LHCN-M2 (cell line): ENCODE measurements at regions not wholly inside any gene's neighbourhood (a gene's known extent, or its start where the extent isn't known, plus 50 kb on each side); places are given as distances from the start of the nearest gene placed in this dataset.

Experiments used
- DNase-seq: peaks from one replicate; pipeline ENCODE4 v3.0.0-alpha.2; 2012; ENCODE audit warnings: low read depth

DNA sequence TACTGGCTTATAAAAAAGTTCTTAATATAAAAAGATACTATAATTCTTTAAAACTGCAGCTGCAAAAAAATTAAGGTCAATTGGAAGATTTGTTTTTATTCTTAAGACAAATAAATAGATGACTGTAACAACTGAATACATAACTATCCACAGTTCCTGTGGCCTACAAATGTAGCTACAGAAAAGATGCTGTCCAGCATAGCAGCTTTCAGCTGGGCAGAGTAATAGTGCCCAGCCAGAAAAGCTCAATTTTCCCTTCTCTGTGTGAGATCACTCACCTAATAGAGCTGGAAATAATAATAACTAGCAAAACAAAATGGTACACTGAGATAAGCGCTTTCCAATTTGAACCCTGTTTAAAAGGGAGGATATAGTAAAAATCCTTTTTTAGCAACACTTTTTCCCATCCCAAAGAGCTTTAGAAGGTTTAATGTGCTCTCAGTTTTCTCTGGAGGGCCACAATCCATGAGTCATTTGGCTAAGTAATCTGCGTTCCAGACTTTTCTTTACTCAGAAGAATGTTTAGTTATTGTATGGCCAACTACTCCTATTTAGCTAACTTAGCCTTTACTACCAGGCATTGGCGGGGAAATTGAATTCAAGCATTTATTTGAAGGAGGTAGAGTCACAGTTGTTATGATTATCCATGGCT is 158.1 kb upstream of the SLC39A10 start:
- peak; percentile 36 for DNase-seq

DNA sequence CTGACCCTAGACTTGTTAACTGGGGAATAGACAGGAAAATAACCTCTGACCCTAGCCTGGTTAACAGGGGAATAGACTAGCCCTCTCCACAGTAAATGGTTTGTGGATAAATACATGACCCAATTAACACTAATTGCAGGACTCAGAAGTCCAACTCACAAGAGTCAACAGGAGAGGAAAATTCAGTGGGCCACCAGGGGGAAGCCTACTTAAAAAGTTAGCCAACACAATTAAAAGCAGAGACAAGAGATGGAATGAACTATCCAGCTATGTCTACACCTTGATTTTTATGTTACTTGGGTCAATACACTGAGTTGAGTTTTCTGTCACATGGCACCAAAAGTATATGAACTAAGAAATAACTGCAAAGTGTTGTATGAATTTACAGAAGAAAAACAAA is 158.8 kb upstream of the SLC39A10 start:
- peak; percentile 30 for DNase-seq

DNA sequence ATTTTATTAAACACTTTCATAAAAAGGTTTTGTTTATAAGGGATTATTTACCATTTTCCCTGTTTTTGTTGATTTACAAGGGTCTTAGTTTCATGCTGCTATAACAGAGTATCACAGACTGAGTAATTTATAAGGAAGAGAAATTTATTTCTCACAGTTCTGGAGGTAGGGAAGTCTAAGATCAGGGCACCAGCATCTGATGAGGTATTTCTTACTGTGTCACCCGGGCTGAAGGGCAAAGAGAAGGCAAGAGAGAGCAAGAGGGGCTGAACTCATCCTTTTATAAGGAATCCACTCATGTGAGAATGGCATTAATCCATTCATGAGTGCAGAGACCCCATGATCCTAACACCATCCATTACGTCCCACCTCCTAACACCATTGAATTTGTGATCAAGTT is 160.0 kb upstream of the SLC39A10 start:
- no peak for DNase-seq

DNA sequence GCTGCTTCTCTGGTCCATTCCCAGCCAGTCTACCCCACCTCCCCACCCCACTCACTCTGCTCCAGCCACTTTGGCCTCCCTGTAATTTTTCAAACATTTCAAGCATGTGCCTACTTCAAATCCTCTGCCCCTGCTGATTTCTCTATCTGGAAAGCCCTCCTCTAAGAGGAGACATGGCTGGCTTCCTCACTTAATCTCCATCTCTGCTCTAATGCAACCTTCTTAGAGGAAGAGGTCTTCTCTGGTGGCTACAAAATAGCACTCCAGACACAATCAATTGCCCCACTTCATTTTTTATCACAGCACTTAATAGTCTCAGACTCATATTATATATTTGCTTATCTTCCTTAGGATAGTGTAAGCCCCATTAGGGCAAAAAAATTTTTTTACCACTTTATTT is 161.1 kb upstream of the SLC39A10 start:
- no peak for DNase-seq

DNA sequence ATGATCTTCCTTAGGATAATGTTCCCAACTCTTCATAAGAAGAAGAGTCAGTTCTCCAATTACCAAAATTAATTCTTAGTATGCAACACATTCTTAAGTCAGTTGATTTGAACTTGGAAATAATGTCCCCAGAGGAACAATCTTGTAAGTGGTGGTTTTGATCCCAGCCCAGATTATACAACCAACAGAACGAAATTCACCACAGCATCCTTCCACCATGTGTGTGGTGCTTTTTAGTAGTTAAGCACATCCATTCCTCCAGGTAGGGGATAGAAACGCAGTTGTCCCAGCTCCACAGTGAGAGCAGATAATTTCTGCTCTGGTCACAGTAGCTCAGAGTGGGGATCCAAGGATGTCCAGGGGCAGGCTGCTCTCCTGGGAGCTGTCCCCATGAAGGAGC is 161.7 kb upstream of the SLC39A10 start:
- DNase-seq: no peak

DNA sequence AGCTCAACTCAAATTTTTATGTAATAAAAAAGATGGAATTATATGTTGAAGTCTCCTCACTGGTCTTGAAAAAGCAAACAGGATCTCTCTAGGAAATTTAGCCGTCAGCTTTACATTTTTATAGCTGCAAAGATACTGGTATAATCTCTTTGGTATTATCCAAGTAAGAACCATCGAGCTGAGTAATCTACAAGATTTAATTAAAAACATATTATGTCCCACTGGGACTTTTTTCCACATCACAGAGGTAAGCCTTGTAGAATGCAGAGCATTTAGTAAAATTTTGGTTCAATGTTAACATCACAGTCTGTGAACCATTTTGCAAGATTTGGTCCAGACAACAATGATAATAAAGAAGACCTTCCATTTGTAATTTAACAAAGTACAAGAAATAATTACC is 162.6 kb upstream of the SLC39A10 start:
- no peak for DNase-seq

DNA sequence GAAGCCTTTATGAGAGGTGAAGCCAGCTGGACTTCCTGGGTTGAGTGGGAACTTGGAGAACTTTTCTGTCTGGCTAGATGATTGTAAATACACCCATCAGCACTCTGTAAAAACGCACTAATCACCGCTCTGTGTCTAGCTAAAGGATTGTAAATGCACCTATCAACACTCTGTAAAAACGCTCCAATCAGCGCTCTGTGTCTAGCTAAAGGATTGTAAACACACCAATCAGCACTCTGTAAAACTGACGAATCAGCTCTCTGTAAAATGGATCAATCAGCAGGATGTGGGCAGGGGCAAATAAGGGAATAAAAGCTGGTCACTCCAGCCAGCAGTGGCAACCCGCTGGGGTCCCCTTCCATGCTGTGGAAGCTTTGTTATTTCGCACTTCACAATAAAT is 163.6 kb upstream of the SLC39A10 start:
- DNase-seq: no peak

DNA sequence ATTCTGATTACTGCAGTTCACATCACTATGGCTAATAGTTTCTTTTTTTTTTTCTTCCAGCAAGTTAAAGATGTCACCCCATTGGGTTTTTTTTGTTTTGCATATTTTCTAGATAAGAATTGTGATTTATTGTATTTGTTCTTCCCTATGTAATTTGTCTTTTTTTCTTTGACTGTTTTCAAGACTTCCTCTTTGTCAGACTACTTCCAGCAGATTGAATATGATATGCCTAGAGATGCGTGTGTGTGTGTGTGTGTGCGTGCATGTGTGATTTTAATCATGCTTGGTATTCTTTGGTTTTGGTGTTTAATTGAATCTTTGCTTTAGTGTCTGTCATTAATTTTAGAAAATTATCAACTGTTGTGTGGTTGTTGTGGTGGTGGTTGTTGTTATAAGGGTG is 166.7 kb upstream of the SLC39A10 start:
- no peak for DNase-seq

DNA sequence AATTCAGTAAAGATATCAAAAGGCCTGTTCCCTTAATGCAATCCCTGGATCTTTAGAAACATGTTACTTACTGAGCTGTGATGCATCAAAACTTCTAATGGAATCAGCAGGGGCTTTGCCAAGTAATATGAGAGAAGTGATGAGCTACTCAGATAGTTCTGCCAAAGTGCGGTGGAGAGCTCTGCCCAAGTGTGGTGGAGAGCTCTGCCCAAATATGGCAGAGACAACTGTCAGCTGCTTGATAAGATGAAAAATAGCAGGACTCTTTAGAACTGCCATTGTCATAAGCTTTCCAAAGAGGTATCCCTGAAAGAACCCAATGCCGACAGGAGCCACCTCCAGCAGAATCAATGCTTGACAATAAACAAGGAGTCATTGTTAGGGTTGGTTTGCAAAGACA is 167.9 kb upstream of the SLC39A10 start:
- peak; percentile 88 for DNase-seq

DNA sequence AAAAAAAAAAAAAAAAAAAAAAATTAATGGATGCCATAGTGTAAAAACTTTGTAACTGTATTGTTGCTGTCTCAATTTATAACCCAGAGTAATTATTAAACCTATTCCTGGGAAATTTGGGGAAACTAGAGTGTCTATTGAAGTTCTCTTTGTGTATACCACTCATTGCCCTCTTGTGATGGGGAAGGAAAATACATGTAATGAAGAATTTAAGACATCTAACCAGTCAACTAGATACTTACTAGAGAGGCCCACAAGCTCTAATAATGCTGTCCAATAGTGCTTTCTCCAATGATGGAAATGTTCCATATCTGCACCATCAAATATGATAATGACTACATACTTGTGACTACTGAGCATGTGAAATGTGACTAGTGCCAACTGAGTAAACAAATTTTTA is 168.5 kb upstream of the SLC39A10 start:
- peak; percentile 58 for DNase-seq

DNA sequence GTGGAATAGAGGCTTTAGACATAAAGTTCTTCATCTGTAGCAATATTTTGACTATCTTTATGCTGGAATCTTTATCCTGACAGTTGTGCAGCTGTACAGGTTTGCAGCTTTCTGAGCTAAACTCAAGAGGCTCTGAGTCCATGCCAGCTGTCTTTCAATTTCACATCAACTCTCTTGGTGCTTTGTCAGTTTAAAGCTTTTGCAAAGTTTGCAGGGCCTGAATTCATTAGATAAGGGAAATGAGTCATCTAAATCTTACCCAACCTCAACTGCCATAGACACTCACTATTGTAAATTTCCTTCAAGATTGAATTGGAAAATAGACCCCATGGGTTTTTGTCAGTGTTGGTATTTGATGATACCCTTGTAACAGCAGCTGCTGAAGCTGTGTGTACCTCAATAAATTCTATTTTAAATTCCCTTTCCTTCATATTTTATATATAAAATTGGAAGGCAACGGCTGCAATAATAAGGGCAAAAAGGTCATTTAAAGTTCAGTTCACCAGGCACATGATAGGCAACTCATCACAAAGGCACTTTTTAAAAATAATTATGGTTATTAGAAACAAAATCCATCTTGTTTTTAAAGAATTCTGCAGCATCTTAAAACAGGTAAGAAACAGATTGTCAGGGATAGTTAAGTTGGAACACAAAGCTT is 169.9 kb upstream of the SLC39A10 start:
- DNase-seq: peak; percentile 97

DNA sequence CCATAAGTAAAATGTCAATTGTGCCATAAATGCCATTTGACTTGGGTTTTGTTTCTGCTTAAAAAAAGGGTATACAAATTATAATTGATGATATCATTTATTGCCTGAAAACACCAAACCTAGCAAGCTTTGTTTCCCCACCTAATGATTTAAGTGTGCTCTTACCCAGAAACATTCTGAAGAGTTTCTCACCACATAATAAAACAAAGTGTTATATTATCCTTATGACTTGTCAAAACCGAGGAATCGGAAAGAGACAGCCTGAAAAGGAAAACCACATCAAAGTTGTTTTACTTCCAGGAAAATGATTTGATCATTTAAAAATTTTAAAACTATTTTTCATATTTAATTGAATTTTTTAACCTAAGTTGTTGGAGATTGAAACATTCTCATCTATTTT is 170.5 kb upstream of the SLC39A10 start:
- peak; percentile 44 for DNase-seq

DNA sequence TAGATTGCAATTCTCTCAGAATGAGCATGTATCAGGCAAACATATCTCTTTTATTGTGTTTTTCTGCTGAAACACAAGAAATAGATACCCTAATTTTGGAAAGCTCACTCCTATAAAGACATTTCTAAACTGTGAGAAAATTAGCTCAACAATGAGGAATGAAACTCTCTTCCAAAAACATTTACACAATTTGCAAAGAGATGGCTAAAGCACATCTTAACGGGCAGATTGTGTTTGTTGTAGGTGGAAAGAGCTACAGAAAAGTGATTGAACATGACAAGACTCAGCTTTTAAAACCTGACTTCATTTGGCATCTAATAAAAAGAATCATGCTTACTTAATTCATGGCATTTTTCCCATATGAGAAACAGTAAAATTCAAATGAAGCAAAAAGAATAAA is 175.0 kb upstream of the SLC39A10 start:
- no peak for DNase-seq

DNA sequence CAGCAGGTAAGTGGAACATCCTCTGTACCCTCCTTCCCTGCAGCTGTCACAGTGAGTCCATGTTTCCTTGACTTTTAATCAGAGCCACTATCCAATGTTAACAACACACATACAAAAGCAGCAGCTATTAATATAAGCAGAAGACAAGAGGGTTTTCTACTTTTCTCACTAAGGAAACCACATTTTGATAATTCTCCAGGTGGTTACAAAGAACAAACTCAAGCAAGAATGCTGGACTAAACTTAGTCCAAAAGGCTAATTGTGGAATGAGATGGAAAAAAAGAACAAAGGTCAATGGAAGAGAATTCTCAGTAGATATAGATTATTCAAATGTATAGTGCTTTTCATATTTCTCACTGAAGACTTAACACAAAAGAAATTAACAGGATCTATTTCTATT is 176.9 kb upstream of the SLC39A10 start:
- no peak for DNase-seq

DNA sequence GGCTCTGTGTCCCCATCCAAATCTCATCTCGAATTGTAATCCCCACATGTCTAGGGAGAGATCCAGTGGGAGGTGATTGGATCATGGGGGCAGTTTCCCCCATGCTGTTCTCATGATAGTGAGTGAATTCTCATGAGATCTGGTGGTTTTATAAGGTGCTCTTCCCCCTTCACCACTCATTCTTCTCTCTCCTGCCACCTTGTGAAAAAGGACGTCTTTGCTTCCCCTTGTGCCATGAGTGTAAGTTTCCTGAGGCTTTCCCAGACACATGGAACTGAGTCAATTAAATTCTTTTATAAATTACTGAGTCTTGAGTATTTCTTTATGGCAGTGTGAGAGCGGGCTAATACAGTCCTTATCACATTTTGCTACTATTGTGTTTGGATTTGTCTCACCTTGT is 177.6 kb upstream of the SLC39A10 start:
- DNase-seq: no peak

DNA sequence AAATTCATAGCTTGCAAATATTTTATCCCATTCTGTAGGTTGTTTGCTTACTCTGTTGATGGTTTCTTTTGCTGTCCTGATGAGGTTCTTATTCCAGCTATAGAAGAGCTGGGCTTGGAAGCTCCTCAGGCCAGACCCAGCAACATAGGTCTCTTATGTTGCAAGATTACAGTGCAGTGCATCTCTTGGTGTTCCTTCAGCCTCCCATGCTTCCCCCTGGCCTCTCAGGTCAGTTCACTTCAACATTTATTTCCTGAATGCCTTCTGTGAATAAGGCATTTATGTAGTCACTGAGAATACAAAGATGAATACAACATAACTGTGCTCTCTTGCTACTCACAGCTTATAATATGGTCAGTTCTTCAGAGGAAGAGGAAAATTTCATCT is 179.0 kb upstream of the SLC39A10 start:
- DNase-seq: no peak

DNA sequence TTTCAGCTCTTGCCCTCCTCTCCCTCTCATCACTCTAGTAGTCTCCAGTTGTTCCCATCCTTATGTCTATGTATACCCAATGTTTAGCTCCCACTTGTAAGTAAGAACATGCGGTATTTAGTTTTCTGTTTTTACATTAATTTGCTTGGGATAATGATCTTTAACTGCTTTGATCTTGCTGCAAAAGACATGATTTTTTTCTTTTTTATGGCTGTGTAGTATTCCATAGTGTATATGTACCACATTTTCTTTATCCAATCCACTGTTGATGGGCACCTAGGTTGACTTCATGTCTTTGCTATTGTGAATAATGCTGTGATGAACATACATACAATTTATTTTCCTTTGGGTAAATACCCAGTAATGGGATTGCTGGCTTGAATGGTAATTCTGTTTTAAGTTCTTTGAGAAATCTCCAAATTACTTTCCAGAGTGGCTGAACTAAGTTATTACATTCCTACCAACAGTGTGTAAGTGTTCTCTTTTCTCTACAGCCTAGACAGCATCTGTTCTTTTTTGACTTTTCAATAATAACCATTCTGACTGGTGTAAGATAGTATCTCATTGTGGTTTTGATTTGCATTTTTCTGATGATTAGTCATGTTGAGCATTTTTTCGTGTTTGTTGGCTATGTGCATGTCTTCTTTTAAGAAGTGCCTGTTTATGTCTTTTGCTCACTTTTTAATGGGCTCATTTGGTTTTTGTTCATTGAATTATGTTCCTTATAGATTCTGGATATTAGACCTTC is 179.6 kb upstream of the SLC39A10 start:
- peak; percentile 89 for DNase-seq

DNA sequence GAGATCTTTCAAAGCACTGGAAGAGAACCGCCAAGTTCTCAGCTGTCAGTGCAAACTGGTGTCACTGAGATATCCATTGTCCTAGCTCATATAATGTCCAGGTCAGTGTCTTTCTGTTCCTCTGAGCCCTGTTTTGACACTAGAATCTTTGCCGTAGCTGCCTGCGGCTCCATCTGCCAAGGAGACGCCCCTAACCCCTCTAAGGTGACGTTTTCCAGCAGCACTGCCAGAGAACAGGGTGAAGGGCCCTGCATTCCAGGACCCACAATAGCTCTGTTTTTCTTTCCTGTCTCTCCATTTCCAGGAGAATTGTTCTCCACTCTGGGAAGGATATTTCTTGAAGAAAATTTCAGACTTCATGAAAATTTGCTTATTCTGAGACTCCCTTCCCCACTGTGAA is 181.7 kb upstream of the SLC39A10 start:
- DNase-seq: no peak

DNA sequence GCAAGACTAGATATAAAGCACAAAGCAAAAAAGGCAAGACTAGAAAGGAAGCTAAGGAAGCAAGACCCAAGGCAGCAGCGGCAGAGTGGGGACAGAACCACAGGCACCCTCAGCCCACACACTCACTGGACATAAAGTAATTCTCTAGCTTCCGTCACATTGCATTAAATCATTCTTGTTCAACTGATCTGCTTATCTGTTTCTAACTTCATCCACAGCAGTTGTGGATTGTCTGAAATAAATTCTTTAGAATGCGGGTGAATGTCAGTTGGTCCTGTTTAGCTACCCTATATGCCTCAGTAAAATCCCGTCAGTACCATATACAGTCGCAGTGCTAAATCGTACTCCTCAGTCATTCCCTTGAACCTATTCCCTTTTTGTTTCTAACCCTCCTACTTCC is 183.2 kb upstream of the SLC39A10 start:
- DNase-seq: no peak

DNA sequence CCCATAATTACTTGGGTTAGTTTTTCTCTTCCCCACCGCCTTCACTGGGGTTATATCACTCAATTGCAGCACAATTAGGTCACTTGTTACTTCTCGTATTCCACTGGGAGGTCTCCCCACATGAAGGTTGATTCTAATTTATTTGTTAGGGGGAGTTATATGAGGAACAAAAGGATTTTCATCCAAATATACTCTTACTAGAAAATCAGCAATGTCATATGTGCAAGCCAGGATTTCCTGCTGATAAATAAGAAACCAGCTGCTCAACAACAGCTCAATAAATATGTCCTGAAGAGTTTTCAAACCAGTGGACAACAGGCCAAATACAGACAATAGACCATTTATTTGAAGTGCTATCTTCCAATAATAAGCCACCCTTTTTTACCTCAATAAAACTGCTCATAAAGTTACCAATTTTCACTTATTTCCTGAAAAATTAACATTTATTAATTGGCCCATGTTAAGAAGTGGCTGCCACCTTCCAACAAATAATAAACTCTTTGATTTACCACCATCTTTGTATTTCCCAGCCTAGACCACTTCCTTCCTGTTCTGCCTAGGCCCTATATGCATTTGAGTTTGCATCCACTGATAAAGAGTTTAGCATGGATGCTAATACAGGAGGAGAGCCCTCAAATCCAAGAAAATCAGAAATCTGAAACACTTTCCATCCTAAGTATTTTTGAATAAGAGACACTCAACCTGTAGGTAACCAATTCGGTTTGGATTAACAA is 184.4 kb upstream of the SLC39A10 start:
- DNase-seq: no peak

DNA sequence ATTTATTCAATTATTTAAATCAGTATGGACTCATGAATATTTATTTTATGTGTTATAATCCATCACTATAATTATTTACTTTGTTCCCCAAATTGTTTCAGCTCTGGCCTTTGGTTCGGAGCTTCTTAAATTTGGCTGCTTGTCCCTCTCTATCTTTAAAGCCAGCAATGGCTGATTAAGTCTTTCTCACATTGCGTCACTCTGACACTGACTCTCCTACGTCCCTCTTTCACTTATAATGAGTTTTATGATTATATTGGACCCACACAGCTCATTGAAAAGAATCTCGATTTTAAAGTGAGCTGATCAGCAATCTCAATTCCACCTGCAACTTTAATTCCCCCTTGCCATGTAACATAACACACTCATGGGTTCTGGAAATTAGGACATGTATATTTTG is 185.2 kb upstream of the SLC39A10 start:
- no peak for DNase-seq

DNA sequence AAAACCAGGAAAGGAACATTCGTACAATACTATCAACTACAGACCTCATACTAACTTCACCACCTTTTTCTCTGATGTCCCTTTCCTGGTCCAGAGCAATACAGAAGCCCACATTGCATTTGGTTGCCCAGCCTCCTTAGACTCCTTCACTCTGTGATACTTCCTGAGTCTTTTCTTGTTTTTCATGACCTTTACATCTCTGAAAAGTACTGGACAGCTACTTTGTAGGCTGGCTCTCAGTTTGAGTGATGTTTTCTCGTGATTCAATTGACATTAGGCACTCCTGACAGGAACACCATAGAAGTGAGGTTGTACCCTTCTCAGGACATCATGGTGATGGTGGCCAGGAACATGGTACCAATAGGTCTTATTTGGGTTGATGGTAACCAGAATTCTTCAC is 185.9 kb upstream of the SLC39A10 start:
- DNase-seq: no peak
